ENCODE measurements at regions not wholly inside any gene's neighbourhood (a gene's known extent, or its start where the extent isn't known, plus 50 kb on each side); places are given as distances from the start of the nearest gene placed in this dataset.
"Not testable (repeated sequence)": the region's sequence is repeated elsewhere in the genome, so short reads cannot be mapped to it uniquely, and the experiment has no call there.

GRCh38 chr1:121525355-121525754, 340.6 kb downstream of the SRGAP2C start:
- TF ChIP-seq, protein P1, sequence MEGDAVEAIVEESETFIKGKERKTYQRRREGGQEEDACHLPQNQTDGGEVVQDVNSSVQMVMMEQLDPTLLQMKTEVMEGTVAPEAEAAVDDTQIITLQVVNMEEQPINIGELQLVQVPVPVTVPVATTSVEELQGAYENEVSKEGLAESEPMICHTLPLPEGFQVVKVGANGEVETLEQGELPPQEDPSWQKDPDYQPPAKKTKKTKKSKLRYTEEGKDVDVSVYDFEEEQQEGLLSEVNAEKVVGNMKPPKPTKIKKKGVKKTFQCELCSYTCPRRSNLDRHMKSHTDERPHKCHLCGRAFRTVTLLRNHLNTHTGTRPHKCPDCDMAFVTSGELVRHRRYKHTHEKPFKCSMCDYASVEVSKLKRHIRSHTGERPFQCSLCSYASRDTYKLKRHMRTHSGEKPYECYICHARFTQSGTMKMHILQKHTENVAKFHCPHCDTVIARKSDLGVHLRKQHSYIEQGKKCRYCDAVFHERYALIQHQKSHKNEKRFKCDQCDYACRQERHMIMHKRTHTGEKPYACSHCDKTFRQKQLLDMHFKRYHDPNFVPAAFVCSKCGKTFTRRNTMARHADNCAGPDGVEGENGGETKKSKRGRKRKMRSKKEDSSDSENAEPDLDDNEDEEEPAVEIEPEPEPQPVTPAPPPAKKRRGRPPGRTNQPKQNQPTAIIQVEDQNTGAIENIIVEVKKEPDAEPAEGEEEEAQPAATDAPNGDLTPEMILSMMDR (IDR thresholded peaks at IDR 0.05; ENCODE audit: low read depth, low read length) = no peak
- Histone ChIP-seq H3K27me3 (no peaks in the 10 kb centered on the region), H3K4me1 (no peaks in the 10 kb centered on the region), H3K4me3 (ENCODE audit: low read depth, low read length) (no peak overlapping the region), H3K9me3 (no peaks in the 10 kb centered on the region), H3K36me3 (no peaks in the 10 kb centered on the region)
- no peak for DNase-seq

GRCh38 chr1:121528958-121529357, 344.2 kb downstream of the SRGAP2C start:
- not testable (repeated sequence) for H3K4me1 ChIP-seq; H3K9me3 ChIP-seq; H3K27me3 ChIP-seq; H3K36me3 ChIP-seq; H3K4me3 ChIP-seq (ENCODE audit: low read depth, low read length); DNase-seq

DNA sequence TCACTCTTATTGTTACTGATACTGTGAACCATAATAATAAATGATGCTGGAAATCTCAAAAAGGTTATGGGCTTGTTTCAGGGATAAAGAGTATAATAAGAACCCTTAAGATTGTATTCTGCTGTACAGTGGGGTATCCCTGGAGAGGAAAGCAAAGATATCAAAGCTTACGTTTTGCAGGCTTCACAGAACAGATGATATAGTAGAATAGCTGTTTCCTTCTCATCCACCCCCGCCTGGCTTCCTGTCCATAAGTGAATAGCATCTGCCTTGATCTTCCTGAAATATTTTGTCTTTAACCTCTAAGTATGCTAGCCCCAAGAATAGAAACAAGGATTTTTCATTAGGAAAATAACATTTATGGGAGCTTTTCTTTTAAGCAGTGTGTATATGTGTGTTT, 345.3 kb downstream of the SRGAP2C start:
- H3K27me3 ChIP-seq; H3K4me1 ChIP-seq; H3K36me3 ChIP-seq; H3K4me3 ChIP-seq (ENCODE audit: low read depth, low read length); H3K9me3 ChIP-seq; DNase-seq: not testable (repeated sequence)

DNA sequence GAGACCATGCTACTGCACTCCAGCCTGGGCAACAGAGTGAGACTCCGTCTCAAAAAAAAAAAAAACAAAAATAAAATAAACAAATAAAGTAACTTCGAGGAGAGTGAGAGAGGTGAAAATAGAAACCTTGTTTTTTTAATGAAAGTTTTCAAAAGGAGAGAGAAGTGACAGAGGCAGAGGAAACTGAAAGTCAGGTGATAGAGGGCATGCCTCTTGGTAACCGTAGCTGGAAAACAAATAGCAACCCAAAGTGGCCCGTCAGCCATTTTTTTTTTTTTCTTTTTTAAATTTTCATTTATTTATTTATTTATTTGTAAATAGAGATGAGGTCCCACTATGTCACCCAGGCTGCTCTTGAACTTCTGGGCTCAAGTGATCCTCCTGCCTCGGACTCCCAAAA, 347.0 kb downstream of the SRGAP2C start:
- not testable (repeated sequence) for H3K4me3 ChIP-seq (ENCODE audit: low read depth, low read length); DNase-seq; H3K27me3 ChIP-seq; H3K4me1 ChIP-seq; H3K9me3 ChIP-seq; H3K36me3 ChIP-seq

DNA sequence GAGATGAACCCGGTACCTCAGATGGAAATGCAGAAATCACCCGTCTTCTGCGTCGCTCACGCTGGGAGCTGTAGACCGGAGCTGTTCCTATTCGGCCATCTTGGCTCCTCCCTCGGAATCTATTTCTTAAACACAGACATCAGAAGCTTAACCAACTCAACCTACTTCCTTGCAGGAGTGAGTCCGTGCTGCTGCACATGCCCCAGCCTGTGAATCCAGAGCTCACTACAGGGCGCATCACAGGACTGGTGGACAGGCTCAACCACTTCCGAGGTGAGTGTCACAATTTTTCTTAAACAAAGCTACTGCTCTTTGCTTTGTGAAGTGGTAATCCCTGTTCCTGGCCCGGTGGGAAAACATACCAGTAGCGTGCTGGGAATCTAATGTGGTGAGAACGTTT, 353.4 kb downstream of the SRGAP2C start:
- not testable (repeated sequence) for H3K27me3 ChIP-seq; H3K4me3 ChIP-seq (ENCODE audit: low read depth, low read length); H3K4me1 ChIP-seq; H3K9me3 ChIP-seq; DNase-seq; H3K36me3 ChIP-seq

GRCh38 chr1:121538943-121539575, 354.3 kb downstream of the SRGAP2C start:
- Histone ChIP-seq H3K9me3 (no peaks in the 10 kb centered on the region), H3K4me3 (ENCODE audit: low read depth, low read length) (no peak overlapping the region), H3K4me1 (no peaks in the 10 kb centered on the region), H3K27me3 (no peaks in the 10 kb centered on the region), H3K36me3 (no peaks in the 10 kb centered on the region)
- TF ChIP-seq, protein P1 (IDR thresholded peaks at IDR 0.05; ENCODE audit: low read depth, low read length) = no peak
- no peak for DNase-seq

- H3K27me3 ChIP-seq; H3K4me1 ChIP-seq; H3K9me3 ChIP-seq; H3K36me3 ChIP-seq; H3K4me3 ChIP-seq (ENCODE audit: low read depth, low read length); DNase-seq: not testable (repeated sequence)
Measured at GRCh38 chr1:121543988-121544387, 359.2 kb downstream of the SRGAP2C start.

GRCh38 chr1:121544500-121544899, 359.7 kb downstream of the SRGAP2C start:
- Histone ChIP-seq H3K27me3 (no peaks in the 10 kb centered on the region), H3K36me3 (no peaks in the 10 kb centered on the region)
- TF ChIP-seq, protein P1 (IDR thresholded peaks at IDR 0.05; ENCODE audit: low read depth, low read length) = no peak

DNA sequence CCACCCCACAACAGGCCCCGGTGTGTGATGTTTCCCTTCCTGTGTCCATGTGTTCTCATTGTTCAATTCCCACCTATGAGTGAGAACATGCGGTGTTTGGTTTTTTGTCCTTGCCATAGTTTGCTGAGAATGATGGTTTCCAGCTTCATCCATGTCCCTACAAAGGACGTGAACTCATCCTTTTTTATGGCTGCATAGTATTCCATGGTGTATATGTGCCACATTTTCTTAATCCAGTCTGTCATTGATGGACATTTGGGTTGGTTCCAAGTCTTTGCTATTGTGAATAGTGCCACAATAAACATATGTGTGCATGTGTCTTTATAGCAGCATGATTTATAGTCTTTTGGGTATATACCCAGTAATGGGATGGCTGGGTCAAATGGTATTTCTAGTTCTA, 361.1 kb downstream of the SRGAP2C start:
- not testable (repeated sequence) for H3K4me3 ChIP-seq (ENCODE audit: low read depth, low read length); DNase-seq; H3K9me3 ChIP-seq; H3K4me1 ChIP-seq; H3K27me3 ChIP-seq; H3K36me3 ChIP-seq

More at GRCh38 chr1:121544500-121544899, 359.7 kb downstream of the SRGAP2C start:
- no peak for DNase-seq
- Histone ChIP-seq H3K4me1 (no peaks in the 10 kb centered on the region), H3K9me3 (no peaks in the 10 kb centered on the region), H3K4me3 (ENCODE audit: low read depth, low read length) (no peak overlapping the region)
